ENCODE measurements at regions not wholly inside any gene's neighbourhood (a gene's known extent, or its start where the extent isn't known, plus 50 kb on each side); places are given as distances from the start of the nearest gene placed in this dataset.
"Not testable (repeated sequence)": the region's sequence is repeated elsewhere in the genome, so short reads cannot be mapped to it uniquely, and the experiment has no call there.

GRCh38 chr9:31334837-31335528, 1049.5 kb upstream of the ACO1 start:
- FAIRE-seq, result no peak

DNA sequence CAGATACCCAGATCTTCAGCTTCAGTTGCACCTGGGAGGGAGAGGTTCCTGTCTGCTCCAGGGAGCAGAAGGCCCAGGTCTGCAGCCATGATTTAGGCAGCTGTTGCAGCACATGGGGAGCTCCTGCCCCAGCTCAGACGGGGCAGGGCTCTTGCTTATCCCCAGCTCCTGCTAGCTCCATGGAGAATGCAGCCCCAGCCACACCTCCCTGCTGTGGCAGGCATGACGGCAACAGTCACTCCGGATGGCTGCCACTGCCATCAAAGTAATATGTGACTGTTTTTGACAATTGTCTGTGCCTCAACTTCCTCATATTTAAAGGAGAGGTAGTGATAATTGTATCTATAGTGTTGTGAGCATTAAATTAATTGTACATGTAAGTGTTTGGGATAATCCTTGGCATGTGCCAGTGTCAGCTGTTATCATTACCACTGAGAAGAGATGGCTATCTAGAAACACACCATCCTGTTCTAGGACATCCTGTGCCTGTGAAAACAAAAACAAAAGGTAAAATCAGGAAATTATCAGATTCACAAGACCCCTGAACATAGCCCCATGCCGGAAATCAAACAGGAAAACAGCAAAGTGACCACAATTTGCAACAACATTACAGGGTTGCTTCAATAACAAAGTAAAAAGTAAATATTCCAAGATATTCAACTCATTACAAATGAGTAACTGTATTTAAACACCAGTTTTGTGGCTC, 1048.8 kb upstream of the ACO1 start:
- FAIRE-seq, result no peak

DNA sequence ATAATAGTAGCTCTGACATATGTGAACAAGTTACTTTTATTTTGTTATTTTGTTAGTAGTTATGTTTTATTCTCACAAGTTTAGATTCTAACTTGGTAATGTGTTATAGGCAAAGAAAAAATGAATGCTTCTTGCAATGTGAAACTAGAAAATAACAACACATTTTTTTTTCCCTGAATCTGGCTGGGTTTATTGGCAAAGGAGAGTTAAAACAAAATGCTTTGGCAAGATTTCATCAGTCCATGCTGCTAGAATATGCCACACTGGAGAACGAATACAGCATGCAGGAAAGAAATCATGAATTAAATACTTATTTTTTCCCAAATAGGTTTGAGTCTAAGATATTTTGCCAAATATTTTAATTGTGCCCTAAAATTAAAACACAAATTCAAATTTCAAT, 1048.1 kb upstream of the ACO1 start:
- no peak for FAIRE-seq

GRCh38 chr9:31336841-31337240, 1047.6 kb upstream of the ACO1 start:
- no peak for FAIRE-seq

- FAIRE-seq, result no peak
Observed at GRCh38 chr9:31347082-31347617, 1037.3 kb upstream of the ACO1 start.

GRCh38 chr9:31355159-31355882, 1029.1 kb upstream of the ACO1 start:
- FAIRE-seq, result no peak

- FAIRE-seq, result no peak
Observed at GRCh38 chr9:31355965-31356364, 1028.5 kb upstream of the ACO1 start.

DNA sequence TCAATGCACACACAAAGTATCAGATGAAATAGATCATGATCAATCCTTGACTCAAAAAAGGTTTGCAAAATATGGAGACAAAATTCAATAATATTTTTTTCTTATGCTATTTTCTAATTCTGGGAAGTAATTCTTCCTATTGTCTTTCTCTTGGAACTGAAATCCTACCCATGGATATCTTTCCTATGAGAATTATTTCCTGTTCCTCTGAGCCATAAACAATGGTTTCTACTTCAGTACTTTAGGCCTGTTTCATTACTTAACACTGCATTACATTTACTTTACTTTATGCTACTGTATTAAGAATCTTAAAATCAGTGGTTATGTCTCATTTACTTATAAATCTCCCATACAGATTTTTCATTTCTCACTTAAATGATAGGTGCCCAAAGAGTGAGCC, 1025.4 kb upstream of the ACO1 start:
- no peak for FAIRE-seq

DNA sequence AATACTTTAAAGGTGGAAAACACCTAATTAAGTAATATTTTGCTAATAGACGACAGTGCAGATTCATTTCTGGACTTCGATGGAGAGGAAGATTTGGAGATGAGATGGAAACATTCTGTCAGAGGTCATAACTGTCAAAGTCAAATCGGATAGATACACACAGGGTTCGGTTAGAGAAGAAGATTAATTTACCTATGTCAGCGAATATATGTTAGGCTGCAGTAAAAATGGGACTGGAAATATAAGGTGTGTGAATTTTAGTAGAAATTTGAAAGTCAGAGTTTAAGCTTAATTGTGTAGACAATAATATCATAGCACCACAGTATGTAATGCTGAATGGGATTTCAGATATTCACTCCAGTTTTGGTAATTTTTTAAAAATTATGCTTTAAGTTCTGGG, 1020.3 kb upstream of the ACO1 start:
- no peak for FAIRE-seq

DNA sequence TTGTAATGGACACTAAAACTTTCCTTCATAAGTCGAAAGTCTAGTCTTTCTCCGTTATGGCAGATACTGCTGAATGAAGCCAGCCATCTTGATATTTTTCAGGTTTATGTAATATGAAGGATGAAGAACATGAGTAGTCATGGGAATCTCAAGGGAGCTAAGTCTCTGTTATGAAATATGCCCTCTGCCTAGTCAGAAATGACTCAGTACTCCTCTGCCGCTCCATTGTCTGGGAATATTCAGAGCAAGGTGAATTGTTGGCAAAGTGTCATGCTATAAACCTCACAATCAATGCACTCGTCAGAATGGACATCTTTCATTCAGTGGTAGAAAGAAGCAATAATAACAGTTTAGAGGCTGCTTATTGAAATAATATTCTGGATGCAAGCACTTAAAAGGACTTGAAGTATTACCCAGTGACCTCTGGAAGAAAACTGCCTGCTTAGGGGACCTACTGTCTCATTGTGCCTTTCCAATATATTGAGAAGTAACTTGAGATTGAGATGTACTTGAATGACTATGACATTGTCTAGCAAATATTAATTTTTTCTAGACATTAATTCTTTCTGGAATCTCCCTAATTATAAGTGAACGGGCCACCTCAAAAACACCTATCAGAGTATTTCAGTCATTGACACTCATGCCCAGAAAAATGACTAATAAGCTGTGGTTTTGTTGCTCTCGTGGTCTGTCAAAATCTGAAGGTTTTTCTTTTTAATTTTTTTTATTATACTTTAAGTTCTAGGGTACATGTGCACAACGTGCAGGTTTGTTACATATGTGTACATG, 1011.5 kb upstream of the ACO1 start:
- no peak for FAIRE-seq

- FAIRE-seq, result no peak
Observed at GRCh38 chr9:31377358-31377757, 1007.1 kb upstream of the ACO1 start.

GRCh38 chr9:31388660-31389059, 995.8 kb upstream of the ACO1 start:
- FAIRE-seq, result no peak

- FAIRE-seq, result no peak
Observed at GRCh38 chr9:31389075-31389474, 995.4 kb upstream of the ACO1 start.

DNA sequence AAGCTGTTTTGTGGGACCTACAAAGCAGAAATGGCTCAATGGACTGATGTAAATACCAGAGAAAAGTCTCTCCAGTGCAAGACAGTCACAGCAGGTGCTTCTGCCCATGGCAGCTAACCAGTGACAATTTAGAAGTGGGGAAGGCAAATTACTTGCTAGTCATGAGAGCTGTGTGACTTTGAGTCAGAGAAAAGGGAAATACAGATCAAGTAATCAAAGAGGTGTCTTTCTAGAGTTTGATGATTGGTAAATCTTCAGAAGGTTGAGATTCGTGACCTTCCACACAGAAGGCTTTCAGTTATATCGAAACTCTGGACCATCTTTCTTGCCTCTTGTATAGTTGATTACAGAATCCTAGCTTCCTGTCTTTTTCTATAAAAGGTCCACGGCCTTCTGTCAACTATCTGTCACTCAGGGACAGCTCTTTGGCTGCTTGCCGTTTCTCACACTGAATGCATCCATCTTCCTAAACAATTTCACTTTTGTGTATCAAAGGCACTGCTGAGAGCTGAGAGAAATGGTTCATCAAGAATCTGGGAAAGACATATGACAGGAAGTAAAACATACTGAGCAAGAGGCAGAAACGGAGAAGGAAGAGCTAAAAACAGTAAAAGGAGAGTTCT, 993.9 kb upstream of the ACO1 start:
- FAIRE-seq, result no peak

DNA sequence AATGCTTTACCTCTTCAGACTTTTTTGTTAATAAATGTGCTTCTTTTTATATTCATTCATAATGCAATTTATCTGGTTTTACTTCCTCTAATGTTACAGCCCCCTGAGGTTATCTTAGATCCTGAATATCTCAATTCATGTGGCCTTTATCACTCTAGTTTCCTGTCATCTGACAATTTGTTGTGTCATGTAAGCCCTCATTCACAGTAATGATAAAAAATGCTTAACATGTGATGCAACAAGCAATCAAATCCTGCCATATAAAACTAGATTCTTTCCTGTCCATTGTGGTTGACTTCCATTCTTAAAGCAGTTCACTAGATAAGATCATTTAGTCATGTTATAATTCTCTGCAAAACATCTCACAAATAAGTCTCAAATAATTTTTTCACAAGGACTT, 991.2 kb upstream of the ACO1 start:
- FAIRE-seq, result no peak

- no peak for FAIRE-seq
Observed at GRCh38 chr9:31394015-31394473, 990.4 kb upstream of the ACO1 start.

GRCh38 chr9:31412081-31412480, 972.4 kb upstream of the ACO1 start:
- FAIRE-seq, result no peak

- FAIRE-seq, result no peak
Observed at GRCh38 chr9:31415164-31415563, 969.3 kb upstream of the ACO1 start.

DNA sequence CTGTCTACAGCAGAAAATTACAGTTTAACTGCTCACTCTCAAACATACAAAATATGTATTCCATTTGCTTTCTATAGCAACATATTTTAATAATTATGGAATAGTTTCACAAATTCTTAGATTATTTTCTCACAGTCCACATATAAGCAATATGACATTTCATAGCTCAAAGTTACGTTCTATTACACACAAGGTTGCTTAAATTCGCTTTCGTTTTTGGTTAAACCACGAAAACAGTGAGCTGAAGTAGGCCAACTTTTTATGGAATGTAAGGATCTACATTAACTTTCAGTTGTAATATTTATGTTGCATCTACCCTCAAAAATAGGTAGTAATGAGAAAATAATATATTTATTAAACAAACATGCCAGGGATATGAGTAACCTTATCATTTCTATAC, 966.0 kb upstream of the ACO1 start:
- no peak for FAIRE-seq

- FAIRE-seq, result not testable (repeated sequence)
Observed at GRCh38 chr9:31443630-31444457, 940.6 kb upstream of the ACO1 start.

GRCh38 chr9:31445357-31445756, 939.1 kb upstream of the ACO1 start:
- FAIRE-seq, result no peak

Data from islet of Langerhans (tissue), 1 donor.